ENCODE measurements at regions not wholly inside any gene's neighbourhood (a gene's known extent, or its start where the extent isn't known, plus 50 kb on each side); places are given as distances from the start of the nearest gene placed in this dataset.

- no peak for DNase-seq
- no peak overlapping the region for H3K27ac ChIP-seq (ENCODE audit: low read length)
- H4K20me1 ChIP-seq (ENCODE audit: insufficient read depth, low read length): no peaks in the 10 kb centered on the region
- H3K4me2 ChIP-seq (ENCODE audit: insufficient read depth, low read length): no peak overlapping the region
- TF ChIP-seq, protein P1, sequence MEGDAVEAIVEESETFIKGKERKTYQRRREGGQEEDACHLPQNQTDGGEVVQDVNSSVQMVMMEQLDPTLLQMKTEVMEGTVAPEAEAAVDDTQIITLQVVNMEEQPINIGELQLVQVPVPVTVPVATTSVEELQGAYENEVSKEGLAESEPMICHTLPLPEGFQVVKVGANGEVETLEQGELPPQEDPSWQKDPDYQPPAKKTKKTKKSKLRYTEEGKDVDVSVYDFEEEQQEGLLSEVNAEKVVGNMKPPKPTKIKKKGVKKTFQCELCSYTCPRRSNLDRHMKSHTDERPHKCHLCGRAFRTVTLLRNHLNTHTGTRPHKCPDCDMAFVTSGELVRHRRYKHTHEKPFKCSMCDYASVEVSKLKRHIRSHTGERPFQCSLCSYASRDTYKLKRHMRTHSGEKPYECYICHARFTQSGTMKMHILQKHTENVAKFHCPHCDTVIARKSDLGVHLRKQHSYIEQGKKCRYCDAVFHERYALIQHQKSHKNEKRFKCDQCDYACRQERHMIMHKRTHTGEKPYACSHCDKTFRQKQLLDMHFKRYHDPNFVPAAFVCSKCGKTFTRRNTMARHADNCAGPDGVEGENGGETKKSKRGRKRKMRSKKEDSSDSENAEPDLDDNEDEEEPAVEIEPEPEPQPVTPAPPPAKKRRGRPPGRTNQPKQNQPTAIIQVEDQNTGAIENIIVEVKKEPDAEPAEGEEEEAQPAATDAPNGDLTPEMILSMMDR (IDR thresholded peaks at IDR 0.05; ENCODE audit: borderline replicate concordance, extremely low read depth, low read length, poor library complexity, severe bottlenecking): no peak
- TF ChIP-seq EZH2 (IDR thresholded peaks at IDR 0.05; ENCODE audit: borderline replicate concordance, low read depth, low read length, severe bottlenecking): no peak
- H3K79me2 ChIP-seq (ENCODE audit: insufficient read depth, low read length): no peaks in the 10 kb centered on the region
- no peaks in the 10 kb centered on the region for H3K4me1 ChIP-seq (ENCODE audit: insufficient read depth, low read length)
- no peak overlapping the region for H2AFZ ChIP-seq (ENCODE audit: low read depth, low read length)
- ATAC-seq (ENCODE audit: insufficient read depth, low read depth): no peak
- H3K9ac ChIP-seq (ENCODE audit: low read depth, low read length): no peak overlapping the region
- H3K27me3 ChIP-seq (ENCODE audit: insufficient read depth, low read length, poor library complexity): no peaks in the 10 kb centered on the region
- H3K9me3 ChIP-seq (ENCODE audit: insufficient read depth, low read length, severe bottlenecking): no peaks in the 10 kb centered on the region
- H3K4me3 ChIP-seq (ENCODE audit: low read depth in 1 of 2, low read length in 2 of 2): no peak overlapping the region
- no peaks in the 10 kb centered on the region for H3K36me3 ChIP-seq (ENCODE audit: insufficient read depth, low read length)
Measured at GRCh38 chr5:2297991-2298390, 415.3 kb upstream of the IRX4 start.

- Histone ChIP-seq H4K20me1 (ENCODE audit: insufficient read depth, low read length) (no peaks in the 10 kb centered on the region), H3K27ac (ENCODE audit: low read length) (no peak overlapping the region), H3K36me3 (ENCODE audit: insufficient read depth, low read length) (no peaks in the 10 kb centered on the region), H3K27me3 (ENCODE audit: insufficient read depth, low read length, poor library complexity) (no peaks in the 10 kb centered on the region), H3K79me2 (ENCODE audit: insufficient read depth, low read length) (no peaks in the 10 kb centered on the region), H3K9me3 (ENCODE audit: insufficient read depth, low read length, severe bottlenecking) (no peaks in the 10 kb centered on the region), H2AFZ (ENCODE audit: low read depth, low read length) (no peak overlapping the region), H3K4me2 (ENCODE audit: insufficient read depth, low read length) (no peak overlapping the region), H3K9ac (ENCODE audit: low read depth, low read length) (no peak overlapping the region), H3K4me1 (ENCODE audit: insufficient read depth, low read length) (no peaks in the 10 kb centered on the region), H3K4me3 (ENCODE audit: low read depth in 1 of 2, low read length in 2 of 2) (no peak overlapping the region)
- no peak for TF ChIP-seq EZH2 (IDR thresholded peaks at IDR 0.05; ENCODE audit: borderline replicate concordance, low read depth, low read length, severe bottlenecking)
- TF ChIP-seq, protein P1 (IDR thresholded peaks at IDR 0.05; ENCODE audit: borderline replicate concordance, extremely low read depth, low read length, poor library complexity, severe bottlenecking): no peak
- ATAC-seq (ENCODE audit: insufficient read depth, low read depth) (no peak), DNase-seq (no peak)
Measured at GRCh38 chr5:2295476-2295875, 412.8 kb upstream of the IRX4 start.

DNA sequence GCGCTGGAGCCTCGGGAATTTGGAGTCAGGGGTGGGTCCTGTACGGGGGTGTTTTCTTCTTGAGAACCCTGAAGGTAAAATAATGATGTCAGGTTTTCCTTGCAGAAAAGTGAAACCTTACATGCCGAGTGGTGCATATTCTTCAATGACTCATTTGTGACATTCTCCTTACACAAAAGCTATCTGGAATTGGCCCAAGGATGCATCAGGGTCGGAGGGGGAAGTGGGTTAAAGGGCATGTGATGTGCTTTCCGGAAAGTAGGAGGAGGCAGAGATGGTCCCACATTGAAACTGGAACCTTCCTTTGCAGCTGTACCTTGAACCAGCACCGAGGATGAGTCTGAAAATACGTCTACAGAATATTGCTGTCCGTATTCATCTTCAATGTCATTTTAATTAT lies 411.2 kb upstream of the IRX4 start:
- DNase-seq: no peak
- Histone ChIP-seq H3K27ac (ENCODE audit: low read length) (no peak overlapping the region), H3K4me2 (ENCODE audit: insufficient read depth, low read length) (no peak overlapping the region), H3K4me3 (ENCODE audit: low read depth in 1 of 2, low read length in 2 of 2) (no peak overlapping the region), H3K9ac (ENCODE audit: low read depth, low read length) (no peak overlapping the region), H3K4me1 (ENCODE audit: insufficient read depth, low read length) (no peaks in the 10 kb centered on the region), H3K79me2 (ENCODE audit: insufficient read depth, low read length) (no peaks in the 10 kb centered on the region), H2AFZ (ENCODE audit: low read depth, low read length) (no peak overlapping the region), H4K20me1 (ENCODE audit: insufficient read depth, low read length) (no peaks in the 10 kb centered on the region), H3K9me3 (ENCODE audit: insufficient read depth, low read length, severe bottlenecking) (no peaks in the 10 kb centered on the region), H3K27me3 (ENCODE audit: insufficient read depth, low read length, poor library complexity) (no peaks in the 10 kb centered on the region), H3K36me3 (ENCODE audit: insufficient read depth, low read length) (no peaks in the 10 kb centered on the region)
- TF ChIP-seq, protein P1 (IDR thresholded peaks at IDR 0.05; ENCODE audit: borderline replicate concordance, extremely low read depth, low read length, poor library complexity, severe bottlenecking): no peak
- ATAC-seq (ENCODE audit: insufficient read depth, low read depth): no peak

Measured in DND-41 (cell line).